ENCODE measurements at regions not wholly inside any gene's neighbourhood (a gene's known extent, or its start where the extent isn't known, plus 50 kb on each side); places are given as distances from the start of the nearest gene placed in this dataset.

GRCh38 chr5:74094782-74095108, 468.7 kb downstream of the ARHGEF28 start:
- H3K4ac ChIP-seq (replicated peaks; ENCODE audit: insufficient read length, low read depth, low read length) = no peak overlapping the region
- no peak overlapping the region for H2AFZ ChIP-seq (ENCODE audit: low read length)
- H3K27me3 ChIP-seq (replicated peaks in 1 of 4; ENCODE audit: control insufficient read depth in 3 of 4, extremely low read depth in 1 of 4, insufficient read depth in 3 of 4, low read length in 3 of 4) = no peaks in the 10 kb centered on the region
- H3K18ac ChIP-seq (ENCODE audit: extremely low read depth, low read length) = no peak overlapping the region
- H2BK120ac ChIP-seq (replicated peaks; ENCODE audit: low read depth, low read length) = no peak overlapping the region
- POLR2A ChIA-PET (ENCODE audit: partially characterized antibody) = no interaction called here
- no peak overlapping the region for H2BK15ac ChIP-seq (ENCODE audit: low read length)
- H3K9ac ChIP-seq (replicated peaks in 1 of 4; ENCODE audit: extremely low read depth in 1 of 4, low read depth in 3 of 4, low read length in 3 of 4) = no peak overlapping the region
- no peaks in the 10 kb centered on the region for H3K79me1 ChIP-seq (ENCODE audit: low read depth, low read length)
- CTCF ChIA-PET (ENCODE audit: partially characterized antibody) = no interaction called here
- no peak overlapping the region for H3K56ac ChIP-seq (replicated peaks; ENCODE audit: insufficient read length, low read depth, low read length)
- H3K4me2 ChIP-seq (ENCODE audit: insufficient read depth in 1 of 2, low read depth in 2 of 2, low read length in 2 of 2) = no peak overlapping the region
- H3K23ac ChIP-seq (ENCODE audit: insufficient read length) = no peak overlapping the region
- H3K79me2 ChIP-seq (ENCODE audit: control insufficient read depth in 1 of 2, insufficient read depth in 2 of 2, low read length in 2 of 2) = no peaks in the 10 kb centered on the region
- H3K23me2 ChIP-seq (ENCODE audit: low read depth, low read length) = no peaks in the 10 kb centered on the region
- H3K36me3 ChIP-seq (ENCODE audit: control insufficient read depth in 2 of 4, insufficient read depth in 4 of 4, low read length in 3 of 4) = no peaks in the 10 kb centered on the region
- no peak overlapping the region for H2BK5ac ChIP-seq (ENCODE audit: low read depth, low read length)
- H3K4me1 ChIP-seq (replicated peaks in 1 of 4; ENCODE audit: control insufficient read depth in 3 of 4, insufficient read depth in 4 of 4, low read length in 3 of 4) = no peaks in the 10 kb centered on the region
- no peak overlapping the region for H2BK12ac ChIP-seq (ENCODE audit: low read depth, low read length)
- no peak overlapping the region for H3K4me3 ChIP-seq (ENCODE audit: extremely low read depth in 1 of 4, insufficient read depth in 2 of 4, low read depth in 3 of 4, low read length in 4 of 4)
- H3K14ac ChIP-seq (ENCODE audit: insufficient read length) = no peak overlapping the region
- peaks cover 0 to under 1% of the 10 kb centered on the region in 2 experiments for H4K20me1 ChIP-seq (replicated peaks in 1 of 2; ENCODE audit: control insufficient read depth in 1 of 2, insufficient read depth in 2 of 2, low read length in 2 of 2)
- peaks cover 4% of the 10 kb centered on the region in 2 experiments; a peak in 2 of 4 replicates for H3K9me3 ChIP-seq (ENCODE audit: insufficient read depth in 2 of 2, low read depth in 1 of 2, low read length in 1 of 2)
- H2AK5ac ChIP-seq (ENCODE audit: low read depth, low read length) = no peak overlapping the region
- no peak overlapping the region for H4K5ac ChIP-seq (ENCODE audit: insufficient read length, low read depth, low read length)
- DNase-seq (ENCODE audit: low read depth in 1 of 2, low spot score in 2 of 2) = no peak
- H4K91ac ChIP-seq (replicated peaks; ENCODE audit: insufficient read length, low read length) = no peak overlapping the region
- H2BK20ac ChIP-seq (ENCODE audit: low read length) = no peak overlapping the region
- no peak overlapping the region for H3K27ac ChIP-seq (ENCODE audit: low read depth, low read length)
- 87% methylated on average over 4 of the region's 4 CpGs; no CpG with 5 or more reads in 1 of the 2 experiments for WGBS, 2 experiments (ENCODE audit: extremely low coverage in 1 of 2, insufficient coverage in 1 of 2, insufficient read length in 1 of 2, insufficient replicate concordance in 2 of 2, low coverage in 1 of 2, low lambda C conversion rate in 2 of 2, missing lambda C conversion rate in 1 of 2)
- no peak for FAIRE-seq
- no peak overlapping the region for H4K8ac ChIP-seq (ENCODE audit: extremely low read depth, insufficient read depth, low read length)
- TF ChIP-seq SIRT6 (IDR thresholded peaks at IDR 0.05; ENCODE audit: low read length) = no peak
- TF ChIP-seq RXRA (IDR thresholded peaks at IDR 0.05; ENCODE audit: insufficient read depth, low read depth, low read length) = no peak
- no peak for TF ChIP-seq YY1 (IDR thresholded peaks at IDR 0.05; ENCODE audit: low read depth, low read length)
- TF ChIP-seq SAP30 (IDR thresholded peaks at IDR 0.05; ENCODE audit: insufficient read depth, insufficient replicate concordance, low read length) = no peak
- no peak for TF ChIP-seq KDM4A (IDR thresholded peaks at IDR 0.05; ENCODE audit: low read depth, low read length, severe bottlenecking)
- no peak for TF ChIP-seq CBX8 (IDR thresholded peaks at IDR 0.05; ENCODE audit: borderline replicate concordance, low read depth, low read length)
- no peak for TF ChIP-seq POLR2AphosphoS5 (IDR thresholded peaks at IDR 0.05; ENCODE audit: low read depth, low read length)
- no peak for TF ChIP-seq CREB1 (IDR thresholded peaks at IDR 0.05)
- no peak for TF ChIP-seq KDM5A (IDR thresholded peaks at IDR 0.05; ENCODE audit: low read length)
- no peak for TF ChIP-seq HDAC6 (IDR thresholded peaks at IDR 0.05; ENCODE audit: low read depth, low read length)
- TF ChIP-seq, protein P1, sequence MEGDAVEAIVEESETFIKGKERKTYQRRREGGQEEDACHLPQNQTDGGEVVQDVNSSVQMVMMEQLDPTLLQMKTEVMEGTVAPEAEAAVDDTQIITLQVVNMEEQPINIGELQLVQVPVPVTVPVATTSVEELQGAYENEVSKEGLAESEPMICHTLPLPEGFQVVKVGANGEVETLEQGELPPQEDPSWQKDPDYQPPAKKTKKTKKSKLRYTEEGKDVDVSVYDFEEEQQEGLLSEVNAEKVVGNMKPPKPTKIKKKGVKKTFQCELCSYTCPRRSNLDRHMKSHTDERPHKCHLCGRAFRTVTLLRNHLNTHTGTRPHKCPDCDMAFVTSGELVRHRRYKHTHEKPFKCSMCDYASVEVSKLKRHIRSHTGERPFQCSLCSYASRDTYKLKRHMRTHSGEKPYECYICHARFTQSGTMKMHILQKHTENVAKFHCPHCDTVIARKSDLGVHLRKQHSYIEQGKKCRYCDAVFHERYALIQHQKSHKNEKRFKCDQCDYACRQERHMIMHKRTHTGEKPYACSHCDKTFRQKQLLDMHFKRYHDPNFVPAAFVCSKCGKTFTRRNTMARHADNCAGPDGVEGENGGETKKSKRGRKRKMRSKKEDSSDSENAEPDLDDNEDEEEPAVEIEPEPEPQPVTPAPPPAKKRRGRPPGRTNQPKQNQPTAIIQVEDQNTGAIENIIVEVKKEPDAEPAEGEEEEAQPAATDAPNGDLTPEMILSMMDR (IDR thresholded peaks at IDR 0.05; ENCODE audit: control extremely low read depth in 1 of 3, insufficient read depth in 1 of 3, low read depth in 1 of 3, low read length in 3 of 3) = no peak
- no peak for TF ChIP-seq SUZ12 (IDR thresholded peaks at IDR 0.05; ENCODE audit: low read length)
- no peak for TF ChIP-seq EZH2 (IDR thresholded peaks at IDR 0.05; ENCODE audit: low read depth, low read length, severe bottlenecking)
- TF ChIP-seq CHD1 (IDR thresholded peaks at IDR 0.05; ENCODE audit: low read depth, low read length) = no peak
